MM.1S (cell line): ENCODE measurements at regions not wholly inside any gene's neighbourhood (a gene's known extent, or its start where the extent isn't known, plus 50 kb on each side); places are given as distances from the start of the nearest gene placed in this dataset.

Source experiments
- CTCF ChIP-seq: fragments of 300-600 bp; sonication (generic); IDR thresholded peaks from 2 replicates; pipeline ENCODE4 v1.5.1; 2016; ENCODE audit warnings: antibody characterized with exemption, low read length, mixed read lengths
- EZH2 ChIP-seq: fragments of 300-600 bp; sonication (generic); optimal IDR thresholded peaks from 2 replicates; pipeline ENCODE3; 2017; ENCODE audit warnings: low read depth, mild to moderate bottlenecking, antibody characterized with exemption, low read length, mixed read lengths

GRCh38 chr4:166519774-166520173 lies 646.7 kb downstream of the TLL1 start:
- TF ChIP-seq CTCF (no peak), EZH2 (no peak)
